HG03378 (cell line): ENCODE measurements at regions not wholly inside any gene's neighbourhood (a gene's known extent, or its start where the extent isn't known, plus 50 kb on each side); places are given as distances from the start of the nearest gene placed in this dataset.

Source experiments
- ATAC-seq: cut with Tn5 transposase; IDR thresholded peaks from one replicate; pipeline ENCODE4 v1.9.1; 2021; ENCODE audit warnings: mild to moderate bottlenecking, moderate library complexity; ENCODE audit not compliant: unreplicated experiment

- ATAC-seq, result no peak
Measured at GRCh38 chr11:115699326-115699725, 195.1 kb upstream of the CADM1 start.

GRCh38 chr11:115698243-115698642 is 194.0 kb upstream of the CADM1 start:
- no peak for ATAC-seq

- no peak for ATAC-seq
Measured at GRCh38 chr11:115696563-115696962, 192.3 kb upstream of the CADM1 start.

GRCh38 chr11:115695677-115696364 is 191.6 kb upstream of the CADM1 start:
- ATAC-seq, result no peak

GRCh38 chr11:115693002-115693401 is 188.8 kb upstream of the CADM1 start:
- ATAC-seq, result no peak

- ATAC-seq, result no peak
Measured at GRCh38 chr11:115691030-115691429, 186.8 kb upstream of the CADM1 start.

- no peak for ATAC-seq
Measured at GRCh38 chr11:115687934-115688333, 183.7 kb upstream of the CADM1 start.

GRCh38 chr11:115684699-115685098 is 180.5 kb upstream of the CADM1 start:
- no peak for ATAC-seq

GRCh38 chr11:115684135-115684534 is 179.9 kb upstream of the CADM1 start:
- no peak for ATAC-seq

GRCh38 chr11:115682888-115683287 is 178.7 kb upstream of the CADM1 start:
- no peak for ATAC-seq

GRCh38 chr11:115682101-115682500 is 177.9 kb upstream of the CADM1 start:
- no peak for ATAC-seq

- ATAC-seq, result no peak
Measured at GRCh38 chr11:115679945-115680344, 175.7 kb upstream of the CADM1 start.

- no peak for ATAC-seq
Measured at GRCh38 chr11:115678942-115679341, 174.7 kb upstream of the CADM1 start.

- no peak for ATAC-seq
Measured at GRCh38 chr11:115677190-115677589, 173.0 kb upstream of the CADM1 start.

- no peak for ATAC-seq
Measured at GRCh38 chr11:115676768-115677167, 172.6 kb upstream of the CADM1 start.

GRCh38 chr11:115676206-115676605 is 172.0 kb upstream of the CADM1 start:
- ATAC-seq, result no peak

GRCh38 chr11:115674937-115675544 is 170.8 kb upstream of the CADM1 start:
- no peak for ATAC-seq

GRCh38 chr11:115674176-115674936 is 170.1 kb upstream of the CADM1 start:
- ATAC-seq, result no peak

- ATAC-seq, result no peak
Measured at GRCh38 chr11:115673720-115674119, 169.5 kb upstream of the CADM1 start.

- no peak for ATAC-seq
Measured at GRCh38 chr11:115672999-115673411, 168.8 kb upstream of the CADM1 start.

GRCh38 chr11:115672412-115672811 is 168.2 kb upstream of the CADM1 start:
- no peak for ATAC-seq
